Heart left ventricle (tissue), 16 donors: ENCODE measurements at regions not wholly inside any gene's neighbourhood (a gene's known extent, or its start where the extent isn't known, plus 50 kb on each side); places are given as distances from the start of the nearest gene placed in this dataset.

Experiments
- ATAC-seq, 4 donors: fragments of 200-7000 bp; cut with Tn5 transposase; one replicate each; pipeline ENCODE4 v1.9.1; 2020 to 2022; ENCODE audit warnings: moderate library complexity in 4 of 4, mild to moderate bottlenecking in 3 of 4, moderate number of reproducible peaks in 1 of 4
- DNase-seq, 5 donors: peaks; one replicate each; pipeline ENCODE4 v3.0.0-alpha.2; 2020
- H3K27ac ChIP-seq, 12 donors: fragments of 200-600 bp; sonication (generic) in 4 of 12; one replicate each; pipeline versions ENCODE4 v1.5.0 to v1.8.0; 2016 to 2022; ENCODE audit warnings: mild to moderate bottlenecking in 2 of 12
- H3K27me3 ChIP-seq, 9 donors: fragments of 200-600 bp; sonication (generic) in 2 of 9; one replicate each; pipeline versions ENCODE4 v1.5.1 to v1.8.0; 2016 to 2022; ENCODE audit warnings: mild to moderate bottlenecking in 3 of 9
- H3K36me3 ChIP-seq, 9 donors: fragments of 200-600 bp; sonication (generic) in 2 of 9; one replicate each; pipeline versions ENCODE4 v1.5.0 to v1.8.0; 2018 to 2022; ENCODE audit warnings: mild to moderate bottlenecking in 2 of 9
- H3K4me1 ChIP-seq, 12 donors: fragments of 200-600 bp; sonication (generic) in 4 of 12; one replicate each; pipeline versions ENCODE4 v1.5.0 to v1.8.0; 2016 to 2022; ENCODE audit warnings: mild to moderate bottlenecking in 3 of 12
- H3K4me3 ChIP-seq, 12 donors: fragments of 200-600 bp; sonication (generic) in 4 of 12; one replicate each; pipeline versions ENCODE4 v1.5.0 to v1.8.0; 2017 to 2022; ENCODE audit warnings: mild to moderate bottlenecking in 9 of 12, moderate library complexity in 4 of 12
- H3K9me3 ChIP-seq, 12 donors: fragments of 200-600 bp; sonication (generic) in 4 of 12; one replicate each; pipeline versions ENCODE4 v1.5.0 to v1.8.0; 2016 to 2022; ENCODE audit warnings: mild to moderate bottlenecking in 1 of 12
- CTCF ChIP-seq, 12 donors: fragments of 200-600 bp; sonication (generic) in 4 of 12; IDR thresholded peaks; one replicate each; pipeline versions ENCODE4 v1.5.0 to v1.8.0; 2018 to 2022; ENCODE audit warnings: antibody characterized with exemption in 12 of 12, mild to moderate bottlenecking in 5 of 12
- POLR2A ChIP-seq, 2 donors: fragments of 450-650 bp; IDR thresholded peaks; one replicate each; pipeline ENCODE4 v1.6.1; 2017; ENCODE audit warnings: antibody characterized with exemption in 2 of 2, mild to moderate bottlenecking in 2 of 2, moderate library complexity in 2 of 2
- WGBS, 4 donors: extraction: QIAGEN DNeasy Blood & Tissue Kit in 2 of 4; methylation state at CpG; one replicate each; pipeline versions ENCODE4 v1.1.5 to v1.1.7; 2013 to 2018; 5-methylcytosine and 5-hydroxymethylcytosine counted together
- intact Hi-C, 10 donors: fragments of 100-400 bp; cut with DNase I; formaldehyde crosslinking; loops; one replicate each; pipeline versions ENCODE4 v1.11.1 to v1.14.2; 2022
- donor health status: ischemic (EF 13 %, LVEDD 7.1; RV severe dilation, severe dysfunction).
- donor health status: healthy with polysubstance abuse.
- donor health status: DM: no; HTN: yes; CAD: no.
- donor health status: DM: no; HTN: no; CAD: no.
- donor health status: ischemic (EF 25% LVEDD 6.9; RV normal size, moderate dysfunction).
- donor health status: ischemic (EF 25% LVEDD 5.7; RV mildly dilated, moderate dysfunction).
- donor health status: healthy.
- donor health status: DM: yes; HTN: yes; CAD: no.
- donor health status: ischemic (EF 35%, LVEDD 5.7; RV mildly dilated, moderate dysfunction).
- donor health status: nonischemic (EF 11% LVEDD 7.7; RV severe dilation, severe dysfunction).
- donor health status: DM: yes; HTN: yes; CAD: no.
- donor health status: PGD.
- donor health status: ischemic (EF 29% LVEDD 5.4; RV normal size, mild dysfunction).
- donor health status: nonischemic (EF 23%, LVEDD 6.1; RV moderate dilation, normal function).

GRCh38 chr1:219703368-219703639, 90.4 kb upstream of the ZC3H11B start:
- DNase-seq (no peak), ATAC-seq (no peak)
- no peak for TF ChIP-seq CTCF (IDR thresholded peaks at IDR 0.05)
- TF ChIP-seq POLR2A (IDR thresholded peaks at IDR 0.05), result no peak
- Histone ChIP-seq H3K27me3 (no peaks in the 10 kb centered on the region), H3K9me3 (no peaks in the 10 kb centered on the region), H3K4me1 (peaks cover 0 to 10% (median 0%) of the 10 kb centered on the region in 12 donors), H3K27ac (no peak overlapping the region), H3K4me3 (no peak overlapping the region), H3K36me3 (no peaks in the 10 kb centered on the region)
- intact Hi-C loops, result no loop called here
- WGBS, 4 donors, result 93 to 99% (median 96%) methylated on average over 3 of the region's 3 CpGs

- Histone ChIP-seq H3K36me3 (no peaks in the 10 kb centered on the region), H3K27me3 (no peaks in the 10 kb centered on the region), H3K4me1 (peaks cover 0 to 10% (median 0%) of the 10 kb centered on the region in 12 donors), H3K27ac (no peak overlapping the region), H3K9me3 (no peaks in the 10 kb centered on the region), H3K4me3 (no peak overlapping the region)
- WGBS, 4 donors, result 71 to 82% (median 79%) methylated on average over 3 of the region's 3 CpGs
- TF ChIP-seq CTCF (IDR thresholded peaks at IDR 0.05) (no peak), POLR2A (IDR thresholded peaks at IDR 0.05) (no peak)
- no peak for DNase-seq
- intact Hi-C loops, result no loop called here
- ATAC-seq, result peak in 3 of 4 donors; percentile 9 to 59 (median 33)
These were observed 88.6 kb upstream of the ZC3H11B start for GRCh38 chr1:219701476-219701875.

DNA sequence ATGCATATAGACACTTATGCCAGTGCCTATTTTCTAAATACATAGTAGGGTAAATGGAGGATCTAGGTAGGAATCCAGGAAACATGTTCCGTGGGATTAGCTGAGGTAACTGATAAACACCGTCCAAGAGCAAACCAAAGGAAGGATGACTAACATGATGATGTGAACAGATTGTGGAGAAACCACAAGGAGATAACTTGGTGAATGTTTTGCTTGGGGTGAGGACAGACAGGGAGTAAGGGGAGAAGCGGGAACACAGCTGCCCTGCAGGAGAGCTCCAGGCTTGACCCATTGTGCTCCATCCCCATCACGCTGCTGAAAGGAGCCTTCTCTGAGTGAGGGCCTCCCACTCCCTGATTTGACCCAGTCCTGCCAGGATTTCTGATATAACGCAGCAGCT, 87.0 kb upstream of the ZC3H11B start:
- Histone ChIP-seq H3K27ac (no peak overlapping the region), H3K4me3 (no peak overlapping the region), H3K4me1 (peaks cover 0 to 10% (median 0%) of the 10 kb centered on the region in 12 donors), H3K27me3 (no peaks in the 10 kb centered on the region), H3K9me3 (no peaks in the 10 kb centered on the region), H3K36me3 (no peaks in the 10 kb centered on the region)
- 62 to 75% (median 71%) methylated on average over 5 of the region's 5 CpGs for WGBS, 4 donors
- no peak for TF ChIP-seq POLR2A (IDR thresholded peaks at IDR 0.05)
- no peak for TF ChIP-seq CTCF (IDR thresholded peaks at IDR 0.05)
- intact Hi-C loops, result no loop called here
- DNase-seq (peak in 1 of 5 donors; percentile 26), ATAC-seq (peak; percentile 67 to 81 (median 74))

DNA sequence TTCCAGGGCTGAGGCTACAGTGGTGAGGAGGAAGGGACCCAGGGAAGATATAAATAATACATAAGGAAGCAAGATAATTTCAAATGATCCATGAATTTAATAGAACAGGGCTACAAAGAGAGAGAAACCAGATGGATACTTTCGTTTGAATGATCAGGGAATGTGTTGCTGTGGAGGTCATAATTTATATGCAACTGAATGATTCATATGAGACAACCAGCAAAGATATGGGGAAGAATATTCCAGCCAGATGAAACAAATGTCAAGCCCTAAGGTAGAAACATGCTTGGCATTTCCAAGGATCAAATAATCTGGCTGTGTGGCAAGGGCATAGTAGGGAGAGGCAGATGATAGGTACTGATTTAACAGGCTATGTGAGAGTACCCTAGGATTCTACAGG, 84.8 kb upstream of the ZC3H11B start:
- no peak overlapping the region for H3K27ac ChIP-seq
- no peak for TF ChIP-seq CTCF (IDR thresholded peaks at IDR 0.05)
- no peak for TF ChIP-seq POLR2A (IDR thresholded peaks at IDR 0.05)
- DNase-seq (no peak), ATAC-seq (no peak)
- H3K4me1 ChIP-seq, result peaks cover 0 to 10% (median 0%) of the 10 kb centered on the region in 12 donors
- H3K4me3 ChIP-seq, result no peak overlapping the region
- 76 to 88% (median 87%) methylated on average over 1 of the region's 1 CpG for WGBS, 4 donors
- intact Hi-C loops, result no loop called here
- no peaks in the 10 kb centered on the region for H3K27me3 ChIP-seq
- H3K9me3 ChIP-seq, result no peaks in the 10 kb centered on the region
- no peaks in the 10 kb centered on the region for H3K36me3 ChIP-seq
